ENCODE measurements at regions not wholly inside any gene's neighbourhood (a gene's known extent, or its start where the extent isn't known, plus 50 kb on each side); places are given as distances from the start of the nearest gene placed in this dataset.

GRCh38 chr4:20037745-20038144 is 214.0 kb upstream of the SLIT2 start:
- no peaks in the 10 kb centered on the region for H3K9me3 ChIP-seq
- no peaks in the 10 kb centered on the region for H3K4me1 ChIP-seq
- H3K27me3 ChIP-seq: no peaks in the 10 kb centered on the region
- no peak for TF ChIP-seq CTCF (IDR thresholded peaks at IDR 0.05)
- DNase-seq (ENCODE audit: low spot score in 2 of 2): no peak
- no peaks in the 10 kb centered on the region for H3K36me3 ChIP-seq
- H3K4me3 ChIP-seq: no peak overlapping the region
- intact Hi-C loops (cut with DNase I): no loop called here
- H3K27ac ChIP-seq: no peak overlapping the region

GRCh38 chr4:20030108-20030507 is 221.6 kb upstream of the SLIT2 start:
- H3K9me3 ChIP-seq: no peaks in the 10 kb centered on the region
- H3K27ac ChIP-seq: no peak overlapping the region
- H3K27me3 ChIP-seq: no peaks in the 10 kb centered on the region
- no peaks in the 10 kb centered on the region for H3K4me1 ChIP-seq
- no peaks in the 10 kb centered on the region for H3K36me3 ChIP-seq
- DNase-seq (ENCODE audit: low spot score in 2 of 2): no peak
- intact Hi-C loops (cut with DNase I): no loop called here
- TF ChIP-seq CTCF (IDR thresholded peaks at IDR 0.05): no peak
- no peak overlapping the region for H3K4me3 ChIP-seq

- no peak for DNase-seq (ENCODE audit: low spot score in 2 of 2)
- Histone ChIP-seq H3K27ac (no peak overlapping the region), H3K4me1 (no peaks in the 10 kb centered on the region), H3K9me3 (no peaks in the 10 kb centered on the region), H3K4me3 (no peak overlapping the region), H3K27me3 (no peaks in the 10 kb centered on the region), H3K36me3 (no peaks in the 10 kb centered on the region)
- intact Hi-C loops (cut with DNase I): no loop called here
- no peak for TF ChIP-seq CTCF (IDR thresholded peaks at IDR 0.05)
These were observed 223.1 kb upstream of the SLIT2 start for GRCh38 chr4:20028645-20029044.

GRCh38 chr4:20026456-20026855 is 225.2 kb upstream of the SLIT2 start:
- Histone ChIP-seq H3K27ac (no peak overlapping the region), H3K9me3 (no peaks in the 10 kb centered on the region), H3K4me3 (no peak overlapping the region), H3K36me3 (no peaks in the 10 kb centered on the region), H3K27me3 (no peaks in the 10 kb centered on the region), H3K4me1 (no peaks in the 10 kb centered on the region)
- no peak for DNase-seq (ENCODE audit: low spot score in 2 of 2)
- TF ChIP-seq CTCF (IDR thresholded peaks at IDR 0.05): no peak
- intact Hi-C loops (cut with DNase I): no loop called here

- intact Hi-C loops (cut with DNase I): no loop called here
- Histone ChIP-seq H3K9me3 (no peaks in the 10 kb centered on the region), H3K4me1 (no peaks in the 10 kb centered on the region), H3K4me3 (no peak overlapping the region), H3K27ac (no peak overlapping the region), H3K36me3 (no peaks in the 10 kb centered on the region), H3K27me3 (no peaks in the 10 kb centered on the region)
- no peak for TF ChIP-seq CTCF (IDR thresholded peaks at IDR 0.05)
- DNase-seq (ENCODE audit: low spot score in 2 of 2): no peak
These were observed 229.2 kb upstream of the SLIT2 start for GRCh38 chr4:20022471-20022870.

- Histone ChIP-seq H3K27me3 (no peaks in the 10 kb centered on the region), H3K36me3 (no peaks in the 10 kb centered on the region), H3K9me3 (no peaks in the 10 kb centered on the region), H3K27ac (no peak overlapping the region), H3K4me1 (no peaks in the 10 kb centered on the region), H3K4me3 (no peak overlapping the region)
- no peak for TF ChIP-seq CTCF (IDR thresholded peaks at IDR 0.05)
- intact Hi-C loops (cut with DNase I): no loop called here
- DNase-seq (ENCODE audit: low spot score in 2 of 2): no peak
These were observed 231.6 kb upstream of the SLIT2 start for GRCh38 chr4:20020056-20020455.

All from ascending aorta (tissue), 2 donors.